Loucy (cell line): ENCODE measurements at regions not wholly inside any gene's neighbourhood (a gene's known extent, or its start where the extent isn't known, plus 50 kb on each side); places are given as distances from the start of the nearest gene placed in this dataset.

Source experiments
- H2AFZ ChIP-seq: fragments of 200-600 bp; sonication (generic); 2 replicates; pipeline ENCODE4 v1.6.0; 2016; ENCODE audit warnings: antibody characterized with exemption, mild to moderate bottlenecking, low read length, moderate library complexity
- H3F3A ChIP-seq: fragments of 200-600 bp; 2 replicates; pipeline ENCODE4 v1.6.0; 2016; ENCODE audit warnings: antibody characterized with exemption, low read depth, mild to moderate bottlenecking
- H3K27me3 ChIP-seq: fragments of 200-600 bp; sonication (generic); 2 replicates; pipeline ENCODE4 v1.6.1; 2014; ENCODE audit warnings: low read length, mild to moderate bottlenecking; ENCODE audit not compliant: insufficient read depth, poor library complexity, severe bottlenecking
- H3K36me3 ChIP-seq: fragments of 200-600 bp; sonication (generic); 2 replicates; pipeline ENCODE4 v1.6.1; 2016; ENCODE audit warnings: low read length; ENCODE audit not compliant: insufficient read depth
- H3K4me1 ChIP-seq: fragments of 200-600 bp; sonication (generic); 2 replicates; pipeline ENCODE4 v1.5.1; 2014; ENCODE audit warnings: low read length, mild to moderate bottlenecking; ENCODE audit not compliant: insufficient read depth, poor library complexity, severe bottlenecking
- H3K4me2 ChIP-seq: fragments of 200-600 bp; sonication (generic); 2 replicates; pipeline ENCODE4 v1.6.0; 2014; ENCODE audit warnings: antibody characterized with exemption, low read length, low read depth, mild to moderate bottlenecking; ENCODE audit not compliant: poor library complexity, severe bottlenecking
- H3K4me3 ChIP-seq: fragments of 200-600 bp; sonication (generic); 2 replicates; pipeline ENCODE4 v1.5.1; 2014; ENCODE audit warnings: low read length, mild to moderate bottlenecking, mixed read lengths; ENCODE audit not compliant: poor library complexity, severe bottlenecking
- H3K79me2 ChIP-seq: fragments of 200-600 bp; sonication (generic); 2 replicates; pipeline ENCODE4 v1.6.1; 2014; ENCODE audit warnings: low read length; ENCODE audit not compliant: insufficient read depth
- H3K9ac ChIP-seq: fragments of 200-600 bp; sonication (generic); 2 replicates; pipeline ENCODE4 v1.6.0; 2014; ENCODE audit warnings: mild to moderate bottlenecking, low read depth, low read length, moderate library complexity; ENCODE audit not compliant: poor library complexity, severe bottlenecking
- H3K9me2 ChIP-seq: fragments of 200-600 bp; sonication (generic); replicated peaks from 2 replicates; pipeline ENCODE4 v1.6.1; 2016; ENCODE audit warnings: low read depth, low read length, mixed read lengths
- H3K9me3 ChIP-seq: fragments of 200-600 bp; sonication (generic); 2 replicates; pipeline ENCODE4 v1.6.1; 2014; ENCODE audit warnings: mild to moderate bottlenecking, antibody characterized with exemption, low read length, low read depth; ENCODE audit not compliant: insufficient read depth
- H4K20me1 ChIP-seq: fragments of 200-600 bp; sonication (generic); 2 replicates; pipeline ENCODE4 v1.6.0; 2014; ENCODE audit warnings: antibody characterized with exemption, low read length, mild to moderate bottlenecking; ENCODE audit not compliant: insufficient read depth, poor library complexity, severe bottlenecking
- CTCF ChIP-seq: fragments of 200-600 bp; sonication (generic); conservative IDR thresholded peaks from 2 replicates; pipeline ENCODE4 v1.5.1; 2014; ENCODE audit warnings: mild to moderate bottlenecking, antibody characterized with exemption, low read length
- EZH2phosphoT487 ChIP-seq: fragments of 200-600 bp; IDR thresholded peaks from 2 replicates; pipeline ENCODE4 v1.6.1; 2018; ENCODE audit warnings: antibody characterized with exemption, mild to moderate bottlenecking, moderate library complexity, borderline replicate concordance

GRCh38 chr1:116243333-116244054, 129.6 kb upstream of the ATP1A1 start:
- no peaks in the 10 kb centered on the region for H4K20me1 ChIP-seq
- no peaks in the 10 kb centered on the region for H3K9me3 ChIP-seq
- no peaks in the 10 kb centered on the region for H3F3A ChIP-seq
- peak overlapping the region; percentile 4 for H3K4me2 ChIP-seq
- H3K9ac ChIP-seq, result no peak overlapping the region
- TF ChIP-seq CTCF, result no peak
- no peak for TF ChIP-seq EZH2phosphoT487
- H3K36me3 ChIP-seq, result no peaks in the 10 kb centered on the region
- no peaks in the 10 kb centered on the region for H3K79me2 ChIP-seq
- H3K27me3 ChIP-seq, result no peaks in the 10 kb centered on the region
- H3K4me3 ChIP-seq, result no peak overlapping the region
- H2AFZ ChIP-seq, result no peak overlapping the region; the same call in 1 of the 2 replicates
- no peaks in the 10 kb centered on the region for H3K9me2 ChIP-seq
- peaks cover 16% of the 10 kb centered on the region for H3K4me1 ChIP-seq

- H3K79me2 ChIP-seq, result no peaks in the 10 kb centered on the region
- H3K9me2 ChIP-seq, result no peaks in the 10 kb centered on the region
- no peak overlapping the region for H3K4me3 ChIP-seq
- no peak overlapping the region for H2AFZ ChIP-seq
- H3K27me3 ChIP-seq, result no peaks in the 10 kb centered on the region
- peaks cover 16% of the 10 kb centered on the region for H3K4me1 ChIP-seq
- H3K4me2 ChIP-seq, result no peak overlapping the region
- no peak overlapping the region for H3K9ac ChIP-seq
- no peaks in the 10 kb centered on the region for H3K36me3 ChIP-seq
- no peaks in the 10 kb centered on the region for H3F3A ChIP-seq
- TF ChIP-seq CTCF, result no peak
- no peak for TF ChIP-seq EZH2phosphoT487
- no peaks in the 10 kb centered on the region for H3K9me3 ChIP-seq
- no peaks in the 10 kb centered on the region for H4K20me1 ChIP-seq
These were observed 126.9 kb upstream of the ATP1A1 start for GRCh38 chr1:116246174-116246573.

GRCh38 chr1:116252271-116252670, 120.8 kb upstream of the ATP1A1 start:
- Histone ChIP-seq H4K20me1 (no peaks in the 10 kb centered on the region), H3K4me3 (no peak overlapping the region), H3K4me1 (no peaks in the 10 kb centered on the region), H3K9me2 (no peaks in the 10 kb centered on the region), H3K79me2 (no peaks in the 10 kb centered on the region), H3K9me3 (no peaks in the 10 kb centered on the region), H3F3A (no peaks in the 10 kb centered on the region), H2AFZ (no peak overlapping the region), H3K9ac (no peak overlapping the region), H3K27me3 (no peaks in the 10 kb centered on the region), H3K4me2 (no peak overlapping the region), H3K36me3 (no peaks in the 10 kb centered on the region)
- TF ChIP-seq CTCF, result no peak
- no peak for TF ChIP-seq EZH2phosphoT487
